ENCODE measurements at regions not wholly inside any gene's neighbourhood (a gene's known extent, or its start where the extent isn't known, plus 50 kb on each side); places are given as distances from the start of the nearest gene placed in this dataset.
A peak's percentile ranks its signal among the peaks of the same experiment; 100 is the strongest.

GRCh38 chr4:27267339-27267969, 406.8 kb downstream of the STIM2 start:
- DNase-seq (ENCODE audit: low read depth in 2 of 2) = no peak

GRCh38 chr4:27267970-27268355, 407.3 kb downstream of the STIM2 start:
- DNase-seq (ENCODE audit: low read depth in 2 of 2) = no peak

GRCh38 chr4:27270435-27270834, 409.8 kb downstream of the STIM2 start:
- DNase-seq (ENCODE audit: low read depth in 2 of 2) = no peak

GRCh38 chr4:27271555-27271954, 410.9 kb downstream of the STIM2 start:
- no peak for DNase-seq (ENCODE audit: low read depth in 2 of 2)

GRCh38 chr4:27272217-27272616, 411.6 kb downstream of the STIM2 start:
- no peak for DNase-seq (ENCODE audit: low read depth in 2 of 2)

GRCh38 chr4:27276307-27277073, 415.8 kb downstream of the STIM2 start:
- peak; percentile 6 to 13 for DNase-seq (ENCODE audit: low read depth in 2 of 2)

GRCh38 chr4:27278615-27279375, 418.2 kb downstream of the STIM2 start:
- peak; percentile 3 to 5 for DNase-seq (ENCODE audit: low read depth in 2 of 2)

GRCh38 chr4:27288496-27288895, 427.9 kb downstream of the STIM2 start:
- no peak for DNase-seq (ENCODE audit: low read depth in 2 of 2)

GRCh38 chr4:27289704-27290103, 429.1 kb downstream of the STIM2 start:
- no peak for DNase-seq (ENCODE audit: low read depth in 2 of 2)

- no peak for DNase-seq (ENCODE audit: low read depth in 2 of 2)
These were observed 433.2 kb downstream of the STIM2 start for GRCh38 chr4:27293831-27294230.

- DNase-seq (ENCODE audit: low read depth in 2 of 2) = no peak
These were observed 444.1 kb downstream of the STIM2 start for GRCh38 chr4:27304751-27305150.

- DNase-seq (ENCODE audit: low read depth in 2 of 2) = no peak
These were observed 444.6 kb downstream of the STIM2 start for GRCh38 chr4:27305246-27305645.

GRCh38 chr4:27308379-27308778, 447.7 kb downstream of the STIM2 start:
- no peak for DNase-seq (ENCODE audit: low read depth in 2 of 2)

- no peak for DNase-seq (ENCODE audit: low read depth in 2 of 2)
These were observed 455.0 kb downstream of the STIM2 start for GRCh38 chr4:27315625-27316024.

GRCh38 chr4:27316176-27316575, 455.5 kb downstream of the STIM2 start:
- no peak for DNase-seq (ENCODE audit: low read depth in 2 of 2)

- peak; percentile 3 to 4 for DNase-seq (ENCODE audit: low read depth in 2 of 2)
These were observed 458.1 kb downstream of the STIM2 start for GRCh38 chr4:27318740-27319139.

GRCh38 chr4:27326991-27327390, 466.4 kb downstream of the STIM2 start:
- DNase-seq (ENCODE audit: low read depth in 2 of 2) = no peak

- DNase-seq (ENCODE audit: low read depth in 2 of 2) = no peak
These were observed 467.0 kb downstream of the STIM2 start for GRCh38 chr4:27327421-27328181.

GRCh38 chr4:27338530-27338929, 477.9 kb downstream of the STIM2 start:
- DNase-seq (ENCODE audit: low read depth in 2 of 2) = no peak

GRCh38 chr4:27343411-27343810, 482.8 kb downstream of the STIM2 start:
- DNase-seq (ENCODE audit: low read depth in 2 of 2) = no peak

- no peak for DNase-seq (ENCODE audit: low read depth in 2 of 2)
These were observed 489.5 kb downstream of the STIM2 start for GRCh38 chr4:27350161-27350560.

- DNase-seq (ENCODE audit: low read depth in 2 of 2) = no peak
These were observed 496.6 kb downstream of the STIM2 start for GRCh38 chr4:27357283-27357682.

Measured in fibroblast of skin of left biceps (primary cell).